ENCODE measurements at regions not wholly inside any gene's neighbourhood (a gene's known extent, or its start where the extent isn't known, plus 50 kb on each side); places are given as distances from the start of the nearest gene placed in this dataset.

- no peaks in the 10 kb centered on the region for H3K9me3 ChIP-seq (ENCODE audit: control insufficient read depth in 4 of 4, low read length in 3 of 4)
- no peak for DNase-seq (ENCODE audit: low spot score)
- H3K4me3 ChIP-seq (ENCODE audit: low read depth in 1 of 3, low read length in 3 of 3): no peak overlapping the region
- H3K4me1 ChIP-seq (ENCODE audit: control insufficient read depth in 4 of 4, insufficient read depth in 4 of 4, low read length in 3 of 4): no peaks in the 10 kb centered on the region
- H3K27ac ChIP-seq (ENCODE audit: low read depth in 1 of 2, low read length in 2 of 2): no peak overlapping the region
- H3K9ac ChIP-seq (ENCODE audit: low read depth in 1 of 2, low read length in 2 of 2): no peak overlapping the region
- H3K27me3 ChIP-seq (ENCODE audit: control insufficient read depth in 4 of 4, insufficient read depth in 4 of 4, low read length in 3 of 4): no peaks in the 10 kb centered on the region
- TF ChIP-seq REST (IDR thresholded peaks at IDR 0.05) (no peak), MAX (IDR thresholded peaks at IDR 0.05) (no peak), FOXA2 (IDR thresholded peaks at IDR 0.05) (no peak), NR2F2 (IDR thresholded peaks at IDR 0.05) (no peak), ATF3 (IDR thresholded peaks at IDR 0.05) (no peak), GABPA (IDR thresholded peaks at IDR 0.05 in 1 of 2, conservative IDR thresholded peaks at IDR 0.05 in 1 of 2) (no peak), RAD21 (IDR thresholded peaks at IDR 0.05) (no peak), CTCF (IDR thresholded peaks at IDR 0.05; ENCODE audit: low read depth, low read length, missing input control) (no peak), SP1 (IDR thresholded peaks at IDR 0.05) (no peak), HNF4A (conservative IDR thresholded peaks at IDR 0.05) (no peak)
- 91% methylated on average over 5 of the region's 5 CpGs for WGBS
- no peaks in the 10 kb centered on the region for H3K36me3 ChIP-seq (ENCODE audit: control insufficient read depth in 4 of 4, insufficient read depth in 3 of 4, low read depth in 1 of 4, low read length in 3 of 4)
Observed at GRCh38 chr15:62431817-62432216, 266.7 kb upstream of the C2CD4B start.

GRCh38 chr15:62432702-62433398 lies 267.8 kb upstream of the C2CD4B start:
- H3K36me3 ChIP-seq (ENCODE audit: control insufficient read depth in 4 of 4, insufficient read depth in 3 of 4, low read depth in 1 of 4, low read length in 3 of 4): no peaks in the 10 kb centered on the region
- no peak for TF ChIP-seq HNF4G (IDR thresholded peaks at IDR 0.05)
- TF ChIP-seq RAD21 (IDR thresholded peaks at IDR 0.05): no peak
- TF ChIP-seq REST (IDR thresholded peaks at IDR 0.05): no peak
- no peak for TF ChIP-seq MAX (IDR thresholded peaks at IDR 0.05)
- no peak for TF ChIP-seq HNF4A (conservative IDR thresholded peaks at IDR 0.05)
- no peak for TF ChIP-seq SP1 (IDR thresholded peaks at IDR 0.05)
- TF ChIP-seq YY1 (IDR thresholded peaks at IDR 0.05): no peak
- no peak for TF ChIP-seq NR2F2 (IDR thresholded peaks at IDR 0.05)
- no peak for TF ChIP-seq EGR1 (IDR thresholded peaks at IDR 0.05; ENCODE audit: low read depth in 2 of 2)
- TF ChIP-seq TAF1 (conservative IDR thresholded peaks at IDR 0.05): no peak
- TF ChIP-seq RXRA (IDR thresholded peaks at IDR 0.05): no peak
- 88% methylated on average over 5 of the region's 5 CpGs for WGBS
- no peak overlapping the region for H3K27ac ChIP-seq (ENCODE audit: low read depth in 1 of 2, low read length in 2 of 2)
- H3K4me1 ChIP-seq (ENCODE audit: control insufficient read depth in 4 of 4, insufficient read depth in 4 of 4, low read length in 3 of 4): no peaks in the 10 kb centered on the region
- DNase-seq (ENCODE audit: low spot score): no peak
- H3K9ac ChIP-seq (ENCODE audit: low read depth in 1 of 2, low read length in 2 of 2): no peak overlapping the region
- no peak overlapping the region for H3K4me3 ChIP-seq (ENCODE audit: low read depth in 1 of 3, low read length in 3 of 3)
- H3K9me3 ChIP-seq (ENCODE audit: control insufficient read depth in 4 of 4, low read length in 3 of 4): no peaks in the 10 kb centered on the region
- H3K27me3 ChIP-seq (ENCODE audit: control insufficient read depth in 4 of 4, insufficient read depth in 4 of 4, low read length in 3 of 4): no peaks in the 10 kb centered on the region

Data from liver (tissue), 8 donors.